CD4-positive, CD25-positive, alpha-beta regulatory T cell (primary cell): ENCODE measurements at regions not wholly inside any gene's neighbourhood (a gene's known extent, or its start where the extent isn't known, plus 50 kb on each side); places are given as distances from the start of the nearest gene placed in this dataset.

Experiments
- ATAC-seq, 2 donors: fragments of 150-1000 bp; cut with Tn5 transposase; one replicate each; pipeline ENCODE4 v1.10.0; 2021; ENCODE audit warnings: low read depth in 2 of 2, moderate number of reproducible peaks in 2 of 2, moderate library complexity in 1 of 2
- DNase-seq, 3 donors: peaks; one replicate each; pipeline versions ENCODE4 v3.0.0 to v3.0.0-alpha.2; 2012 to 2022; ENCODE audit warnings: mixed read lengths in 1 of 3
- H3K27ac ChIP-seq: one replicate; pipeline ENCODE4 v1.7.0; 2013; ENCODE audit warnings: mild to moderate bottlenecking, low read length; ENCODE audit not compliant: insufficient read depth, poor library complexity, severe bottlenecking
- H3K27me3 ChIP-seq: one replicate; pipeline ENCODE4 v1.7.0; 2013; ENCODE audit warnings: low read length; ENCODE audit not compliant: control insufficient read depth, insufficient read depth
- H3K36me3 ChIP-seq: one replicate; pipeline ENCODE4 v1.7.0; 2013; ENCODE audit warnings: mild to moderate bottlenecking, low read length, moderate library complexity; ENCODE audit not compliant: control insufficient read depth, insufficient read depth
- H3K4me1 ChIP-seq: 2 replicates; pipeline ENCODE4 v1.7.0; 2013; ENCODE audit warnings: mild to moderate bottlenecking, low read length; ENCODE audit not compliant: insufficient read depth, control insufficient read depth, poor library complexity, severe bottlenecking
- H3K4me3 ChIP-seq: one replicate; pipeline ENCODE4 v1.7.0; 2013; ENCODE audit warnings: low read depth, mild to moderate bottlenecking, low read length, moderate library complexity
- H3K9me3 ChIP-seq, 2 experiments: 1 replicate in 1 of 2; 2 replicates in 1 of 2; pipeline ENCODE4 v1.7.0; 2013; ENCODE audit warnings: low read length in 2 of 2, mild to moderate bottlenecking in 1 of 2, moderate library complexity in 1 of 2; ENCODE audit not compliant: control insufficient read depth in 2 of 2
- H3K27ac Mint-ChIP-seq, 3 donors: one replicate each; pipeline ENCODE4 v1.8.0; 2020 to 2022; ENCODE audit warnings: mild to moderate bottlenecking in 3 of 3, mixed read lengths in 3 of 3, moderate library complexity in 2 of 3
- H3K27me3 Mint-ChIP-seq: one replicate; pipeline ENCODE4 v1.8.0; 2022; ENCODE audit warnings: mild to moderate bottlenecking, mixed read lengths
- H3K36me3 Mint-ChIP-seq: one replicate; pipeline ENCODE4 v1.8.0; 2020; ENCODE audit warnings: mixed read lengths
- H3K4me1 Mint-ChIP-seq, 4 donors: one replicate each; pipeline ENCODE4 v1.8.0; 2020 to 2022; ENCODE audit warnings: mixed read lengths in 4 of 4, mild to moderate bottlenecking in 1 of 4
- H3K4me3 Mint-ChIP-seq, 4 donors: one replicate each; pipeline ENCODE4 v1.8.0; 2020 to 2022; ENCODE audit warnings: mild to moderate bottlenecking in 4 of 4, mixed read lengths in 4 of 4, moderate library complexity in 3 of 4
- H3K9me3 Mint-ChIP-seq, 7 donors: one replicate each; pipeline ENCODE4 v1.8.0; 2020 to 2022; ENCODE audit warnings: mixed read lengths in 7 of 7, mild to moderate bottlenecking in 3 of 7, moderate library complexity in 2 of 7

GRCh38 chr10:106053061-106053460, 1111.4 kb downstream of the SORCS1 start:
- Histone ChIP-seq H3K9me3 (no peaks in the 10 kb centered on the region), H3K27ac (no peak overlapping the region), H3K4me3 (no peak overlapping the region), H3K36me3 (no peaks in the 10 kb centered on the region), H3K4me1 (no peaks in the 10 kb centered on the region), H3K27me3 (no peaks in the 10 kb centered on the region)
- peaks cover 0 to 7% (median 4%) of the 10 kb centered on the region in 7 donors for H3K9me3 Mint-ChIP-seq
- no peaks in the 10 kb centered on the region for H3K4me1 Mint-ChIP-seq
- no peak overlapping the region for H3K4me3 Mint-ChIP-seq
- H3K36me3 Mint-ChIP-seq, result no peaks in the 10 kb centered on the region
- H3K27ac Mint-ChIP-seq, result no peak overlapping the region
- ATAC-seq (no peak), DNase-seq (no peak)
- H3K27me3 Mint-ChIP-seq, result no peaks in the 10 kb centered on the region

GRCh38 chr10:106044503-106044902, 1120.0 kb downstream of the SORCS1 start:
- Histone ChIP-seq H3K9me3 (no peaks in the 10 kb centered on the region), H3K4me3 (no peak overlapping the region), H3K4me1 (no peaks in the 10 kb centered on the region), H3K27ac (no peak overlapping the region), H3K27me3 (no peaks in the 10 kb centered on the region), H3K36me3 (no peaks in the 10 kb centered on the region)
- ATAC-seq (no peak), DNase-seq (no peak)
- Mint-ChIP-seq H3K4me3 (no peak overlapping the region), H3K27ac (no peak overlapping the region), H3K4me1 (no peaks in the 10 kb centered on the region), H3K27me3 (no peaks in the 10 kb centered on the region), H3K36me3 (no peaks in the 10 kb centered on the region), H3K9me3 (peaks cover 1 to 6% (median 4%) of the 10 kb centered on the region in 7 donors)

GRCh38 chr10:106043863-106044262, 1120.6 kb downstream of the SORCS1 start:
- DNase-seq (no peak), ATAC-seq (no peak)
- Histone ChIP-seq H3K4me3 (no peak overlapping the region), H3K27me3 (no peaks in the 10 kb centered on the region), H3K27ac (no peak overlapping the region), H3K36me3 (no peaks in the 10 kb centered on the region), H3K4me1 (no peaks in the 10 kb centered on the region), H3K9me3 (peaks cover 0 to under 1% of the 10 kb centered on the region in 2 experiments)
- Mint-ChIP-seq H3K9me3 (peaks cover 1 to 6% (median 4%) of the 10 kb centered on the region in 7 donors), H3K4me1 (no peaks in the 10 kb centered on the region), H3K27ac (no peak overlapping the region), H3K27me3 (no peaks in the 10 kb centered on the region), H3K4me3 (no peak overlapping the region), H3K36me3 (no peaks in the 10 kb centered on the region)

- Histone ChIP-seq H3K36me3 (no peaks in the 10 kb centered on the region), H3K4me1 (no peaks in the 10 kb centered on the region), H3K4me3 (no peak overlapping the region), H3K27me3 (no peaks in the 10 kb centered on the region), H3K9me3 (peaks cover 2 to 5% of the 10 kb centered on the region in 2 experiments), H3K27ac (no peak overlapping the region)
- no peak overlapping the region for H3K27ac Mint-ChIP-seq
- no peaks in the 10 kb centered on the region for H3K36me3 Mint-ChIP-seq
- ATAC-seq, result no peak
- H3K4me1 Mint-ChIP-seq, result no peaks in the 10 kb centered on the region
- no peaks in the 10 kb centered on the region for H3K27me3 Mint-ChIP-seq
- H3K4me3 Mint-ChIP-seq, result no peak overlapping the region
- DNase-seq, result no peak
- H3K9me3 Mint-ChIP-seq, result peaks cover 0 to 8% (median 3%) of the 10 kb centered on the region in 7 donors
These were observed 1126.3 kb downstream of the SORCS1 start for GRCh38 chr10:106038246-106038645.

- DNase-seq (no peak), ATAC-seq (no peak)
- no peak overlapping the region for H3K4me3 ChIP-seq
- H3K27me3 Mint-ChIP-seq, result no peaks in the 10 kb centered on the region
- no peak overlapping the region for H3K27ac ChIP-seq
- H3K36me3 Mint-ChIP-seq, result no peaks in the 10 kb centered on the region
- no peaks in the 10 kb centered on the region for H3K4me1 ChIP-seq
- no peaks in the 10 kb centered on the region for H3K4me1 Mint-ChIP-seq
- peaks cover 2 to 8% (median 3%) of the 10 kb centered on the region in 7 donors for H3K9me3 Mint-ChIP-seq
- no peak overlapping the region for H3K27ac Mint-ChIP-seq
- no peaks in the 10 kb centered on the region for H3K36me3 ChIP-seq
- no peaks in the 10 kb centered on the region for H3K27me3 ChIP-seq
- H3K4me3 Mint-ChIP-seq, result no peak overlapping the region
- H3K9me3 ChIP-seq, result peaks cover 0 to 2% of the 10 kb centered on the region in 2 experiments
These were observed 1131.4 kb downstream of the SORCS1 start for GRCh38 chr10:106033065-106033464.

- no peak overlapping the region for H3K27ac ChIP-seq
- Mint-ChIP-seq H3K9me3 (peaks cover 0 to 8% (median 3%) of the 10 kb centered on the region in 7 donors), H3K27ac (no peak overlapping the region), H3K4me1 (no peaks in the 10 kb centered on the region), H3K4me3 (no peak overlapping the region), H3K36me3 (no peaks in the 10 kb centered on the region), H3K27me3 (no peaks in the 10 kb centered on the region)
- H3K4me3 ChIP-seq, result no peak overlapping the region
- H3K9me3 ChIP-seq, result peaks cover 0 to 2% of the 10 kb centered on the region in 2 experiments
- H3K36me3 ChIP-seq, result no peaks in the 10 kb centered on the region
- H3K27me3 ChIP-seq, result no peaks in the 10 kb centered on the region
- no peaks in the 10 kb centered on the region for H3K4me1 ChIP-seq
- DNase-seq (no peak), ATAC-seq (no peak)
These were observed 1132.0 kb downstream of the SORCS1 start for GRCh38 chr10:106032450-106033002.

- Histone ChIP-seq H3K27me3 (no peaks in the 10 kb centered on the region), H3K36me3 (no peaks in the 10 kb centered on the region), H3K4me3 (no peak overlapping the region), H3K9me3 (peaks cover 0 to 1% of the 10 kb centered on the region in 2 experiments), H3K4me1 (no peaks in the 10 kb centered on the region), H3K27ac (no peak overlapping the region)
- peaks cover 0 to 6% (median 4%) of the 10 kb centered on the region in 7 donors for H3K9me3 Mint-ChIP-seq
- DNase-seq (no peak), ATAC-seq (no peak)
- H3K4me1 Mint-ChIP-seq, result no peaks in the 10 kb centered on the region
- H3K27ac Mint-ChIP-seq, result no peak overlapping the region
- H3K27me3 Mint-ChIP-seq, result no peaks in the 10 kb centered on the region
- no peaks in the 10 kb centered on the region for H3K36me3 Mint-ChIP-seq
- H3K4me3 Mint-ChIP-seq, result no peak overlapping the region
These were observed 1137.3 kb downstream of the SORCS1 start for GRCh38 chr10:106027240-106027639.

GRCh38 chr10:106025208-106025811, 1139.2 kb downstream of the SORCS1 start:
- Mint-ChIP-seq H3K27me3 (no peaks in the 10 kb centered on the region), H3K36me3 (no peaks in the 10 kb centered on the region), H3K4me1 (no peaks in the 10 kb centered on the region), H3K27ac (no peak overlapping the region), H3K4me3 (no peak overlapping the region), H3K9me3 (peaks cover 0 to 12% (median 4%) of the 10 kb centered on the region in 7 donors)
- no peak for DNase-seq
- H3K9me3 ChIP-seq, result peaks cover 0 to 1% of the 10 kb centered on the region in 2 experiments
- no peaks in the 10 kb centered on the region for H3K4me1 ChIP-seq
- H3K36me3 ChIP-seq, result no peaks in the 10 kb centered on the region
- no peak overlapping the region for H3K4me3 ChIP-seq
- H3K27ac ChIP-seq, result no peak overlapping the region
- no peaks in the 10 kb centered on the region for H3K27me3 ChIP-seq
- ATAC-seq, result no peak
